ENCODE measurements at regions not wholly inside any gene's neighbourhood (a gene's known extent, or its start where the extent isn't known, plus 50 kb on each side); places are given as distances from the start of the nearest gene placed in this dataset.
A peak's percentile ranks its signal among the peaks of the same experiment; 100 is the strongest.

DNA sequence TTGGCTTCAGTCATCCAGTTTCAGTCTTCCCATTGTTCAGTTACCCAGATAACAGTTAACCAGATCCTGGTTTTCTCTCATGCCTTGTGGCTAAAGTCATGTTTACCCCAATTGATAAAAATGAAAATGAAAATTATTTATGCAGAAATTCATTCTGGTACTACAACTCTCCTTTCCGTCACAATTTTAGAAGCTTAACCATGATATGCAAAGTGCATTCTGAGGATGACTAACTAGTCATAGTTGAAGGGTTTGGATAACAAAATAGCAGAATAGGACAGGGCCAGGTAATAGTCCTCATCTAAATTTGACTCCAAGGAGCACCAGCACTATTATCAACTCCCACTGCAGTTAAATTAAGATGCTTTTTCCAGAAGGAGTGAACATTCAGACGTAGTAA lies 94.7 kb downstream of the NTMT2 start:
- WGBS (ENCODE audit: insufficient coverage), result 100% methylated on average over 1 of the region's 2 CpGs
- DNase-seq (ENCODE audit: low read depth in 4 of 6, low spot score in 6 of 6), result no peak
- Histone ChIP-seq H3K27ac (ENCODE audit: low read depth, low read length) (no peak overlapping the region), H3K36me3 (ENCODE audit: control insufficient read depth, insufficient read depth, low read length) (no peaks in the 10 kb centered on the region), H3K4me1 (ENCODE audit: control insufficient read depth, insufficient read depth, low read length) (no peaks in the 10 kb centered on the region), H3K27me3 (ENCODE audit: control insufficient read depth, insufficient read depth, low read length) (no peaks in the 10 kb centered on the region), H3K9me3 (ENCODE audit: control insufficient read depth, insufficient read depth, low read length) (no peaks in the 10 kb centered on the region), H3K4me3 (ENCODE audit: low read depth, low read length) (no peak overlapping the region)

DNA sequence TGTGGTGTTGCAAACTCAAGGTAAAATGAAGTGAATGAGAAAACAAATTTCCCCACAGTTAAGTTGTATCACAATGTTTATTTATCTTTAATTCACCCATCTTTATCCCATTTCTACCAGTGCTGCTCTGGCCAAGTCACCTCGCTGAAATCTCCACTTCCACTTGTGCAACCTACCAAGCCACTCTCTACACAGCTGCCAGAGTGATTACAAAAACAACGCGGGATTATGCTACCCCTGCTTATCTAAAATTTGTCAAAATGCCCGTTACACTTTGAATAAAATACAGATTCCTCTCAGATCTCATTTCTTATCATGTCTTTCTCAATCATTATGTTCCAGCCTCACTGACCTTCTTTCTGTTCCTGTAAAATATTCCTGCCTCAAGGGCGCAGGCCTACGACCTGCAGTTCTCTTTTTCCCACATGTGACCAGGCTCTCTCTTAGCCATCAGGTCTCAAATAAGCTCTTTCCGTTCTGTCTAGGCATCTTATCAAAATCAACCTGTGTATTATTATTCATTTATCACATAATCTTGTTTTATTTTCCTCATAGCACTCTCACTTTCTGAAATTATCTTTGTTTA lies 95.6 kb downstream of the NTMT2 start:
- no peak for DNase-seq (ENCODE audit: low read depth in 4 of 6, low spot score in 6 of 6)
- H3K27ac ChIP-seq (ENCODE audit: low read depth, low read length), result no peak overlapping the region

DNA sequence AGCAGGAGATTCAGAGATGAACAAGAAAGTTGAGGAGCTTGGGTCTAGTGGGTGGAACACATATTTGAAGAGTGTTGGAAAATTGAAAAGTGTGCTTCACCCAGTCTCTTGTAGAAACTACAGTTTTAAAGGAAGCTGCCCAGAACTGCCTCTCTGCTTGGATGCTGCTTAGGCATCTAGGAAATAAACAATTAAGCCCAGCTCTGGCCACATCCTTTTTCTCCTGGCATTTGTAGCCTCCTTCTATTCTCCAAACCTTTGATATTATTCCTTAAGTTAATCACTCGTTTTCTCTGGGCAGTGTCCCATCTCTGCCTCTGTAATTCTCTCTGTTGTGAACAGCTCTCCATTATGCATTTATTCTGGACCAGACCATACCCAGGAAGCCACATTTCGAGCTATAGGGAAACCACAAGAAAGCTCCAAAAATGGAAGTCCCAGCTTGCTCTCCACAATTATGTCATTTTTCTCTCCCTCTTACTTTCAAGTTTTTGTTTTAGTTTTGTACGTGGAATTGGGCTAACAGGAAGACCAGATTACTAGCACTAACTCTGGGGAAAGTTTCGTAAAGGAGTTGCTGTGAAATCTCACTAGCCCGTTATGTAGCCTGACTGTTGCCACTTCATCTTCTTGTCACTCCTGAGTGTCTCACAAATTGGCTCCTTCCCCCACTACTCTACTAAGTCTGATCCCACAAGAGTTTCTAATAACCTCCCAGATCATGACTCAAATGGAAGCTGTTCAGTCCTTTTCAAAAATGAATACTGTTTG lies 102.2 kb downstream of the NTMT2 start:
- Histone ChIP-seq H3K4me3 (ENCODE audit: low read depth, low read length) (no peak overlapping the region), H3K27ac (ENCODE audit: low read depth, low read length) (no peak overlapping the region), H3K36me3 (ENCODE audit: control insufficient read depth, insufficient read depth, low read length) (no peaks in the 10 kb centered on the region), H3K27me3 (ENCODE audit: control insufficient read depth, insufficient read depth, low read length) (no peaks in the 10 kb centered on the region), H3K9me3 (ENCODE audit: control insufficient read depth, insufficient read depth, low read length) (no peaks in the 10 kb centered on the region), H3K4me1 (ENCODE audit: control insufficient read depth, insufficient read depth, low read length) (no peaks in the 10 kb centered on the region)
- no peak for DNase-seq (ENCODE audit: low read depth in 4 of 6, low spot score in 6 of 6)
- 78% methylated on average over 4 of the region's 5 CpGs for WGBS (ENCODE audit: insufficient coverage)

More for the DNA sequence above, 95.6 kb downstream of the NTMT2 start:
- Histone ChIP-seq H3K4me1 (ENCODE audit: control insufficient read depth, insufficient read depth, low read length) (no peaks in the 10 kb centered on the region), H3K4me3 (ENCODE audit: low read depth, low read length) (no peak overlapping the region), H3K9me3 (ENCODE audit: control insufficient read depth, insufficient read depth, low read length) (no peaks in the 10 kb centered on the region), H3K36me3 (ENCODE audit: control insufficient read depth, insufficient read depth, low read length) (no peaks in the 10 kb centered on the region), H3K27me3 (ENCODE audit: control insufficient read depth, insufficient read depth, low read length) (no peaks in the 10 kb centered on the region)
- 94% methylated on average over 6 of the region's 7 CpGs for WGBS (ENCODE audit: insufficient coverage)

DNA sequence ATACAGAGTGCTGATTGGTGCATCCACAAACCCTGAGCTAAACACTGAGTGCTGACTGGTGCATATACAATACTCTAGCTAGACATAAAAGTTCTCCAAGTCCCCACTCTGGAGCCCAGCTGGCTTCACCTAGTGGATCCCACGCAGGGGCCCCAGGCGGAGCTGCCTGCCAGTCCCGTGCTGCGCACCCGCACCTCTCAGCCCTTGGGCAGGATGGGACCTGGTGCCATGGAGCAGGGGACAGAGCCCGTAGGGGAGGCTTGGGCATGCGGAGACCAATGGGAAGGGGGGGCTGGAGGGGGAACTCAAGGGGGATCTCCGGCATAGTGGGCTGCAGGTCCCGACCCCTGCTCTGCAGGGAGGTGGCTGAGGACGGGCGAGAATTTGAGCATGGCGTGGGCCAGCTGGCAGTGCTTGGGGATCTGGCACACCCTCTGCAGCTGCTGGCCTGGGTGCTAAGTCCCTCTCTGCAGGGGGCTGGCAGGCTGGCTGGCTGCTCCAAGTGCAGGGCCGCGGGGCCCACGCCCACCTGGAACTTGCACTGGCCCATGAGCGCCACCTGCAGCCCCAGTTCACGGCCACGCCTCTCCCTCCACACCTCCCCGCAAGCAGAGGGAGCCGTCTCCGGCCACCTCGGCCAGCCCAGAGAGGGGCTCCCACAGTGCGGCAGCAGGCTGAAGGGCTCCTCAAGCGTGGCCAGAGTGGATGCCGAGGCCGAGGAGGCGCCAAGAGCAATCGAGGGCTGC lies 104.9 kb downstream of the NTMT2 start:
- H3K27ac ChIP-seq (ENCODE audit: low read depth, low read length), result no peak overlapping the region
- 96% methylated on average over 23 of the region's 28 CpGs for whole genome bisulfite sequencing (ENCODE audit: insufficient coverage)

DNA sequence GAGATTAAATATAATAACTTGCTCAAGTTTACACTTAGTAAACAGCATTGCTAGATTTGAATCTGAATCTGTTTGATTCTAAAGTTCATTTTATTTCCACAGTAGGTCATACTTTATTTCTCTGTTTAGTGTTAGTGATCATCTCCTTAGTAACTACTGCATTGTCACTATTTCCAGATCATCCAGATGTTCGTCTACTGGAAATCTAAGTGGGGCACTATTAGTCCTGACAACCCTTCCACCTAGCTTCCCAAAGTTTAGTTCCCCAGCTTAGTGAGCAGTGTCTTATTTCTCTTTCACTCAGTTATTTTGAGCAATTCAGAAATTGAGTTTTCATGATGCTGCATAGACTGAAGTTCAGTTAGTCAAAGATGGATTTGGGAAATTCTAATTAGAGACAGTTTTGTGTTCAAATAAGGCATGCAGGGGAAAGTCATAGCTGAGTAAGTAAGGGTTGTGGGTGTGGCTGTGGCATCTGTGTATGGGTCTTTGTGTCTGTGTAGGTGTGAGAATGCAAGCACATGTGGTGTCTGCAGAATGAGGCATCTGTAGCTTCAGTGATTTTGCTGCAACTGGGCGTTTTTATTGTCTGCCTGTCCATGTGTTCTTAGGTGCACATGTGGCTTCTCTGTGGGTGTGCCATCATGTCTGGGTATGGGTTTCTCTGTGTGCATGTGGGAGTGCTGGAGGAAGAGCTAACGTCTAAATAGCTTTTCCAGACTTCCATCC lies 107.3 kb downstream of the NTMT2 start:
- no peak overlapping the region for H3K4me3 ChIP-seq (ENCODE audit: low read depth, low read length)
- H3K27ac ChIP-seq (ENCODE audit: low read depth, low read length), result no peak overlapping the region
- H3K27me3 ChIP-seq (ENCODE audit: control insufficient read depth, insufficient read depth, low read length), result no peaks in the 10 kb centered on the region
- DNase-seq (ENCODE audit: low read depth in 4 of 6, low spot score in 6 of 6), result peak in 1 of 6 donors; percentile 25
- no CpG with 5 or more reads among the region's 3 CpGs for WGBS (ENCODE audit: insufficient coverage)
- H3K9me3 ChIP-seq (ENCODE audit: control insufficient read depth, insufficient read depth, low read length), result no peaks in the 10 kb centered on the region
- H3K4me1 ChIP-seq (ENCODE audit: control insufficient read depth, insufficient read depth, low read length), result no peaks in the 10 kb centered on the region
- H3K36me3 ChIP-seq (ENCODE audit: control insufficient read depth, insufficient read depth, low read length), result no peaks in the 10 kb centered on the region

More for the DNA sequence above, 104.9 kb downstream of the NTMT2 start:
- no peak overlapping the region for H3K4me3 ChIP-seq (ENCODE audit: low read depth, low read length)
- no peaks in the 10 kb centered on the region for H3K36me3 ChIP-seq (ENCODE audit: control insufficient read depth, insufficient read depth, low read length)
- DNase-seq (ENCODE audit: low read depth in 4 of 6, low spot score in 6 of 6), result no peak
- no peaks in the 10 kb centered on the region for H3K27me3 ChIP-seq (ENCODE audit: control insufficient read depth, insufficient read depth, low read length)
- H3K4me1 ChIP-seq (ENCODE audit: control insufficient read depth, insufficient read depth, low read length), result no peaks in the 10 kb centered on the region
- H3K9me3 ChIP-seq (ENCODE audit: control insufficient read depth, insufficient read depth, low read length), result no peaks in the 10 kb centered on the region

DNA sequence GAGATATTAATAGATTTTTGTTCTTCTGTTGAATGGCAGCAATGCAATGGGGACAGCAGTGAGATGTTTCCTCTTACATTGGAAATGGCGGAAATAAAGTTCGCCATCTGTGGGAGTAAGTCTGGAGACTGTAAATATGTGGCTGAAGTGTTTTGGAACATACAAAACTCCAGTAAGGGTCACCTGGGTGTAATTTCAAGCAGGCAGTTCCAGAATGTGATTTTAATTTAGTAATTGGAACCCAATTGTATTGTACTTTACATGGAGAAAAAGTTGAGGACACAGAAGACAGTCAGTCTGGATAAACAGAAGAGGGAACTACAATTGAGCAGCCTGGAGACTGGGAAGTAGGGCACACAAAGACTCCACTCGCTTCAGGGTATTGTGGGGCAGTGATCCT lies 108.6 kb downstream of the NTMT2 start:
- H3K27ac ChIP-seq (ENCODE audit: low read depth, low read length), result no peak overlapping the region
- WGBS (ENCODE audit: insufficient coverage), result 94% methylated on average over 2 of the region's 3 CpGs
- H3K4me3 ChIP-seq (ENCODE audit: low read depth, low read length), result no peak overlapping the region
- no peaks in the 10 kb centered on the region for H3K9me3 ChIP-seq (ENCODE audit: control insufficient read depth, insufficient read depth, low read length)
- no peaks in the 10 kb centered on the region for H3K36me3 ChIP-seq (ENCODE audit: control insufficient read depth, insufficient read depth, low read length)
- no peaks in the 10 kb centered on the region for H3K27me3 ChIP-seq (ENCODE audit: control insufficient read depth, insufficient read depth, low read length)
- no peak for DNase-seq (ENCODE audit: low read depth in 4 of 6, low spot score in 6 of 6)
- no peaks in the 10 kb centered on the region for H3K4me1 ChIP-seq (ENCODE audit: control insufficient read depth, insufficient read depth, low read length)

DNA sequence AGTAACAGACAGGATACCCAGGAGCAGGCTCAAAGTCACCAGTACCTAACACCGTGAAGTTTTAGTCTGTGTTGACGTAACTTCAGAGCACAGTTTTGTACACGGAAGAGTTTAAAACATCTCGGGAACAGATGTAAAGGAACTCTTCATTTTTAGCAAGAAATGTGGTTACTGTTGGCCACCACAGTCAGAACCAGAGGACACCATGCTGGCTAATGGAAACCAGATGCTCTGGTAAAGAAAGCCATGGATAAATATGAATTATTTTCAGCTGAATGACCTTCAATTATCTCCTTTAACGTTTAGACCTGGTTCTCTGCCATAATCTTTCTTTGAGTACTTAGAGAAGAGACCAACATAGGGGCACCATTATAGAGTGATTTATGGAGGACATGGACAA lies 115.9 kb downstream of the NTMT2 start:
- no peak overlapping the region for H3K27ac ChIP-seq (ENCODE audit: low read depth, low read length)
- no peaks in the 10 kb centered on the region for H3K4me1 ChIP-seq (ENCODE audit: control insufficient read depth, insufficient read depth, low read length)
- no peaks in the 10 kb centered on the region for H3K9me3 ChIP-seq (ENCODE audit: control insufficient read depth, insufficient read depth, low read length)
- no peak overlapping the region for H3K4me3 ChIP-seq (ENCODE audit: low read depth, low read length)
- DNase-seq (ENCODE audit: low read depth in 4 of 6, low spot score in 6 of 6), result peak in 1 of 6 donors; percentile 4
- WGBS (ENCODE audit: insufficient coverage), result 80% methylated on average over 2 of the region's 5 CpGs
- H3K27me3 ChIP-seq (ENCODE audit: control insufficient read depth, insufficient read depth, low read length), result no peaks in the 10 kb centered on the region
- no peaks in the 10 kb centered on the region for H3K36me3 ChIP-seq (ENCODE audit: control insufficient read depth, insufficient read depth, low read length)

DNA sequence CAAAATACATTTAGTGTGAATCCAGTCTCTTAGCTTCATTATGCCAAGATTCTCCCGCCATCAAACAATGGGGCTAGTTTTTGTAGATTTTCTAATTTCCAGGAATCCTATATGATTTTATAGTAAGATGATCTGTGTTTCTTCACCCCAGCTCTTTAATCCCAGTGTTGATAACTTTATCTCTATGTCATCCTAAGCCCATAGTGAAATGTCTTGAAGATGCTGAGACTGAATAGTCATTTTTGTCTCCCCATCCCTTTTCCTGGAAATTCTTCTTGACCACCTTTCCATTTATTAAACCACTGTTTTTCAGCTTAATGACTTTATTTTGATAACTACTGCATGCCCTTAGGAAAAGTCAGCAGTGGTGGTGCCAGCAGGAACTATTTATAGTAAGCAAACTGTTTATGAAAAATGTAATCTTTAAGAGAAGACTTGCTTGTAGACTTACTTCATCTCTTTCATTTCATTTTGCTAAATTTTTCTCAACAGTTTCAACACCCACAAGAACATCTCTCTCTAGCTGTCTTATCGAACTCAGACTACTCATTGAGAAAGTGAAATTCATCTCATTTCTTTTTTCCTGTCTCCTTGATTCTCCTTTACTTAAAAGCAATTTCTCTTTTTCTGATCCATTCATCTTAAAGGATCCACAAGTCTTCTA lies 116.6 kb downstream of the NTMT2 start:
- no peaks in the 10 kb centered on the region for H3K27me3 ChIP-seq (ENCODE audit: control insufficient read depth, insufficient read depth, low read length)
- H3K9me3 ChIP-seq (ENCODE audit: control insufficient read depth, insufficient read depth, low read length), result no peaks in the 10 kb centered on the region
- no peak for DNase-seq (ENCODE audit: low read depth in 4 of 6, low spot score in 6 of 6)
- H3K27ac ChIP-seq (ENCODE audit: low read depth, low read length), result no peak overlapping the region
- H3K4me1 ChIP-seq (ENCODE audit: control insufficient read depth, insufficient read depth, low read length), result no peaks in the 10 kb centered on the region
- 100% methylated on average over 1 of the region's 2 CpGs for WGBS (ENCODE audit: insufficient coverage)
- H3K4me3 ChIP-seq (ENCODE audit: low read depth, low read length), result no peak overlapping the region
- H3K36me3 ChIP-seq (ENCODE audit: control insufficient read depth, insufficient read depth, low read length), result no peaks in the 10 kb centered on the region

DNA sequence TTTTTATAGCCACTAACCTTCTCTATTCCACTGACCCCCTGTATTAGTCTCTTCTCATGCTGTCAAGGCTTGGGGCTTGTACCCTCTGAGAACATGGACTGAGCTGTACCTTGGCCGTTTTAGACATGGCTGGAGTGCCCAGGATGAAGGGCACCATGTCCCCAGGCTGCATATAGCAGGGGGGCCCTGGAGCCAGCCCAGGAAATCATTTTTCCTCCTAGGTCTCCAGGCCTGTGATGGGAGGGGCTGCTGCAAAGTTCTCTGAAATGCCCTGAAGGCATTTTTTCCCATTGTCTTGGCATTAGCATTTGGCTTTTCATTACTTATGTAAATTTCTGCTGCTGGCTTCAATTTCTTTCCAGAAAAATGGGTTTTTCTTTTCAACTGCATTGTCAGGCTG lies 119.5 kb downstream of the NTMT2 start:
- DNase-seq (ENCODE audit: low read depth in 4 of 6, low spot score in 6 of 6), result no peak
- H3K9me3 ChIP-seq (ENCODE audit: control insufficient read depth, insufficient read depth, low read length), result no peaks in the 10 kb centered on the region
- H3K27me3 ChIP-seq (ENCODE audit: control insufficient read depth, insufficient read depth, low read length), result no peaks in the 10 kb centered on the region
- H3K27ac ChIP-seq (ENCODE audit: low read depth, low read length), result no peak overlapping the region
- 67% methylated on average over 1 of the region's 1 CpG for WGBS (ENCODE audit: insufficient coverage)
- H3K4me1 ChIP-seq (ENCODE audit: control insufficient read depth, insufficient read depth, low read length), result no peaks in the 10 kb centered on the region
- no peaks in the 10 kb centered on the region for H3K36me3 ChIP-seq (ENCODE audit: control insufficient read depth, insufficient read depth, low read length)
- no peak overlapping the region for H3K4me3 ChIP-seq (ENCODE audit: low read depth, low read length)
